ENCODE measurements at regions not wholly inside any gene's neighbourhood (a gene's known extent, or its start where the extent isn't known, plus 50 kb on each side); places are given as distances from the start of the nearest gene placed in this dataset.
"Not testable (repeated sequence)": the region's sequence is repeated elsewhere in the genome, so short reads cannot be mapped to it uniquely, and the experiment has no call there.

GRCh38 chr5:71821029-71821428 is 102.0 kb downstream of the CARTPT start:
- Histone ChIP-seq H3K27ac (ENCODE audit: insufficient read depth, low read length) (no peak overlapping the region), H3K27me3 (ENCODE audit: control insufficient read depth, insufficient read depth, low read length) (peaks cover 10% of the 10 kb centered on the region), H3K9ac (ENCODE audit: insufficient read depth, low read length) (no peak overlapping the region), H3K36me3 (ENCODE audit: control insufficient read depth, insufficient read depth, low read length) (no peaks in the 10 kb centered on the region), H3K4me1 (ENCODE audit: control insufficient read depth, extremely low read depth, insufficient read depth, low read length) (no peaks in the 10 kb centered on the region), H3K79me2 (ENCODE audit: control insufficient read depth, insufficient read depth, low read length) (no peaks in the 10 kb centered on the region), H3K4me3 (replicated peaks in 1 of 4; ENCODE audit: control extremely low read depth in 1 of 4, insufficient read depth in 1 of 4, low read depth in 3 of 4, low read length in 4 of 4) (no peak overlapping the region), H2AFZ (ENCODE audit: low read length) (no peak overlapping the region), H4K20me1 (ENCODE audit: control insufficient read depth, extremely low read depth, insufficient read depth, low read length) (no peaks in the 10 kb centered on the region), H3K9me3 (ENCODE audit: control insufficient read depth, insufficient read depth, low read depth, low read length) (no peaks in the 10 kb centered on the region), H3K4me2 (ENCODE audit: extremely low read depth, insufficient read depth, low read length) (no peak overlapping the region)
- TF ChIP-seq EZH2 (IDR thresholded peaks at IDR 0.05; ENCODE audit: low read length, missing control alignments) (no peak), CTCF (conservative IDR thresholded peaks at IDR 0.05 in 1 of 2, IDR thresholded peaks at IDR 0.05 in 1 of 2; ENCODE audit: low read depth in 1 of 2, low read length in 2 of 2) (no peak)
- DNase-seq (ENCODE audit: low read depth in 2 of 2) = no peak

GRCh38 chr5:71822065-71822464 is 103.0 kb downstream of the CARTPT start:
- not testable (repeated sequence) for H3K4me1 ChIP-seq (ENCODE audit: control insufficient read depth, extremely low read depth, insufficient read depth, low read length); H3K27me3 ChIP-seq (ENCODE audit: control insufficient read depth, insufficient read depth, low read length); H3K4me2 ChIP-seq (ENCODE audit: extremely low read depth, insufficient read depth, low read length); H3K9ac ChIP-seq (ENCODE audit: insufficient read depth, low read length); H2AFZ ChIP-seq (ENCODE audit: low read length); DNase-seq (ENCODE audit: low read depth in 2 of 2); H3K27ac ChIP-seq (ENCODE audit: insufficient read depth, low read length); H3K79me2 ChIP-seq (ENCODE audit: control insufficient read depth, insufficient read depth, low read length); H4K20me1 ChIP-seq (ENCODE audit: control insufficient read depth, extremely low read depth, insufficient read depth, low read length); H3K9me3 ChIP-seq (ENCODE audit: control insufficient read depth, insufficient read depth, low read depth, low read length); H3K36me3 ChIP-seq (ENCODE audit: control insufficient read depth, insufficient read depth, low read length); H3K4me3 ChIP-seq (replicated peaks in 1 of 4; ENCODE audit: control extremely low read depth in 1 of 4, insufficient read depth in 1 of 4, low read depth in 3 of 4, low read length in 4 of 4)

- H4K20me1 ChIP-seq (ENCODE audit: control insufficient read depth, extremely low read depth, insufficient read depth, low read length) = no peaks in the 10 kb centered on the region
- no peak for TF ChIP-seq EZH2 (IDR thresholded peaks at IDR 0.05; ENCODE audit: low read length, missing control alignments)
- no peak for TF ChIP-seq CTCF (conservative IDR thresholded peaks at IDR 0.05 in 1 of 2, IDR thresholded peaks at IDR 0.05 in 1 of 2; ENCODE audit: low read depth in 1 of 2, low read length in 2 of 2)
Measured at GRCh38 chr5:71825992-71826391, 106.9 kb downstream of the CARTPT start.

More at GRCh38 chr5:71825992-71826391, 106.9 kb downstream of the CARTPT start:
- Histone ChIP-seq H3K4me2 (ENCODE audit: extremely low read depth, insufficient read depth, low read length) (no peak overlapping the region), H3K27me3 (ENCODE audit: control insufficient read depth, insufficient read depth, low read length) (no peaks in the 10 kb centered on the region), H3K27ac (ENCODE audit: insufficient read depth, low read length) (no peak overlapping the region), H3K4me1 (ENCODE audit: control insufficient read depth, extremely low read depth, insufficient read depth, low read length) (peaks cover 2% of the 10 kb centered on the region), H3K36me3 (ENCODE audit: control insufficient read depth, insufficient read depth, low read length) (no peaks in the 10 kb centered on the region), H3K79me2 (ENCODE audit: control insufficient read depth, insufficient read depth, low read length) (no peaks in the 10 kb centered on the region), H3K4me3 (replicated peaks in 1 of 4; ENCODE audit: control extremely low read depth in 1 of 4, insufficient read depth in 1 of 4, low read depth in 3 of 4, low read length in 4 of 4) (no peak overlapping the region), H2AFZ (ENCODE audit: low read length) (no peak overlapping the region), H3K9ac (ENCODE audit: insufficient read depth, low read length) (no peak overlapping the region), H3K9me3 (ENCODE audit: control insufficient read depth, insufficient read depth, low read depth, low read length) (no peaks in the 10 kb centered on the region)
- DNase-seq (ENCODE audit: low read depth in 2 of 2) = no peak
